GM10266 (cell line): ENCODE measurements at regions not wholly inside any gene's neighbourhood (a gene's known extent, or its start where the extent isn't known, plus 50 kb on each side); places are given as distances from the start of the nearest gene placed in this dataset.

Source experiments
- DNase-seq: peaks from one replicate; pipeline ENCODE4 v3.0.0; 2012; ENCODE audit errors: extremely low spot score
- CTCF ChIP-seq: IDR thresholded peaks from 2 replicates; pipeline ENCODE4 v1.5.1; 2012; ENCODE audit warnings: mild to moderate bottlenecking, low read depth; ENCODE audit not compliant: control insufficient read depth, insufficient read depth; ENCODE audit errors: missing control alignments

GRCh38 chr2:167767830-167768229 is 479.6 kb downstream of the STK39 start:
- no peak for DNase-seq
- no peak for TF ChIP-seq CTCF

DNA sequence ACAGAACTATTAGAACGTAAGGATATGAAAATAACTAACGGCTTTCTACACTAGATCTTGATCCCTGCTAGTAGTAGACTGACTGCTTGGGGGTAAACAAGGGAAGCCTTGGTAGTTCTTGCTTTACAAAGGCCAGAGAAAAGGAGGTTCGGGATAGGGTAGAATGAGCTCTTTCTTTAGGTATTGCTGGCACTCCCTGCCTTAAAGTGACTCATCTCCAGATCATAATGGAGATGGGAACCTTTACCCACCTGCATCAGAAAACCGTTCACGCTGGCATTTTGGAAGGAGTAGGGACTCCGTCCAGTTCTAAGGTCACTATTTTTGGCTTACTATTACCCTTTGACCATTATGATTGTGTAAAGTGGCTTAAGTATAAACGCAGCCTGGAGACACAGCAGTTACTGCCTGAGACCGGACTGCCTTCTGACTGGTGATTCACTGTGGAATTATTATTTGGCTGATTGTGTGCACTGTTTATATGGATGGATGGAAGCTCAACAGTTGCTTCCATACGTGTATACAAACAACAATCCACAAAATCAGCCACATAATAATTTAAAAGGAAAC is 482.5 kb downstream of the STK39 start:
- DNase-seq = no peak
- TF ChIP-seq CTCF = no peak

- no peak for DNase-seq
- no peak for TF ChIP-seq CTCF
These were observed 485.8 kb downstream of the STK39 start for GRCh38 chr2:167761465-167762136.

GRCh38 chr2:167759531-167759930 is 487.9 kb downstream of the STK39 start:
- TF ChIP-seq CTCF = no peak
- DNase-seq = no peak

GRCh38 chr2:167758292-167758691 is 489.1 kb downstream of the STK39 start:
- no peak for DNase-seq
- TF ChIP-seq CTCF = no peak

DNA sequence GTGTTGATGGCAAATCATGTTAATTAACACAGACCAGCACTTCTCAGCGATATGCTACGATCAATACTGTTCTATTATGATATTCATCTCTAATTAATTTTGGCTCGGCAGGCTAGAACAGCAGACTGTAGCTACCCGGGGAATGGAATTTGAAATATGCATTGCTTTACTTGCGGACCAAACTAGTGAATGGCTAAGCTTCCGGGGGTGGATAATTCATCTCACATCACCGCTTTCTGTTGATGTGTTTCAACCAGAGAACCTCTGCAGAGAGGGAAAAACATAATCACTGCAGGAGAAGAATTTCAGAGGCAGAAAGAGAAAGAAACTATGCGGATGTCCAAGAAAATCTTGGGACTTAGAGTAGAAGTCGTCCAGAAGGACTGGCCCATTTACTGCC is 490.9 kb downstream of the STK39 start:
- no peak for TF ChIP-seq CTCF
- DNase-seq = no peak

DNA sequence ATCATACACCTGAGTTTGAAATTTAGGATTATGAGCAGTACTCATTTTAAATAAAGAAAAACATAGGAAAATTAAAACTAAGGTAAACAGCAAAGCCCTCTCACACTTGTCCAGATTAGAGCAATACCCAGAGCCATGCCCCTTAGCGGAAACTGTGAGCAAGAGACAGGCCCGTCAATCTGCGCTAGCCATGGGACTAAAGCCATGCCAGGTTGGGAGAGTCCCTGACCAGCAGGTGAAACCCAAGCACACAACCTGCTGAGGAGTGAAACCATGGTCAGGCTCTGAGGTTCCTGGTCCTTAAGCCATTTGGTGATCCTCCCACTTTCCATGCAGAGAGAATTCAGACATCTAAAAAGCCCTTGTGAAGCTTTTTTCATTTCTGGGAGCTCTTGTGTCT is 494.3 kb downstream of the STK39 start:
- no peak for TF ChIP-seq CTCF
- no peak for DNase-seq
